Subcutaneous abdominal adipose tissue (tissue), 5 donors: ENCODE measurements at regions not wholly inside any gene's neighbourhood (a gene's known extent, or its start where the extent isn't known, plus 50 kb on each side); places are given as distances from the start of the nearest gene placed in this dataset.

Source experiments
- H3K27ac ChIP-seq: one replicate; pipeline ENCODE4 v1.7.0; 2013; ENCODE audit warnings: low read depth, mild to moderate bottlenecking, inconsistent platforms, low read length, moderate library complexity
- H3K27me3 ChIP-seq, 5 donors: one replicate each; pipeline ENCODE4 v1.7.0; 2013; ENCODE audit warnings: low read length in 5 of 5, inconsistent platforms in 1 of 5; ENCODE audit not compliant: control insufficient read depth in 5 of 5, insufficient read depth in 4 of 5
- H3K36me3 ChIP-seq, 5 donors: one replicate each; pipeline ENCODE4 v1.7.0; 2013; ENCODE audit warnings: low read length in 5 of 5; ENCODE audit not compliant: control insufficient read depth in 5 of 5, insufficient read depth in 5 of 5
- H3K4me1 ChIP-seq, 5 donors: one replicate each; pipeline ENCODE4 v1.7.0; 2013; ENCODE audit warnings: low read length in 5 of 5, mild to moderate bottlenecking in 3 of 5, moderate library complexity in 1 of 5; ENCODE audit not compliant: control insufficient read depth in 5 of 5, insufficient read depth in 5 of 5
- H3K4me3 ChIP-seq, 5 donors: one replicate each; pipeline ENCODE4 v1.7.0; 2013; ENCODE audit warnings: low read length in 5 of 5, low read depth in 1 of 5
- H3K9ac ChIP-seq, 5 donors: one replicate each; pipeline ENCODE4 v1.7.0; 2013; ENCODE audit warnings: low read length in 5 of 5, mild to moderate bottlenecking in 4 of 5, moderate library complexity in 3 of 5
- H3K9me3 ChIP-seq, 5 donors: one replicate each; pipeline ENCODE4 v1.7.0; 2013; ENCODE audit warnings: low read length in 5 of 5; ENCODE audit not compliant: control insufficient read depth in 5 of 5
- donor health status: healthy.
- donor health status: healthy.
- donor health status: healthy.
- donor health status: healthy.
- donor health status: healthy.

GRCh38 chr17:70776441-70776840 is 607.1 kb downstream of the KCNJ2 start:
- H3K9me3 ChIP-seq, result no peaks in the 10 kb centered on the region
- no peak overlapping the region for H3K27ac ChIP-seq
- peaks cover 0 to 8% (median 0%) of the 10 kb centered on the region in 5 donors for H3K4me1 ChIP-seq
- no peak overlapping the region for H3K9ac ChIP-seq
- H3K36me3 ChIP-seq, result no peaks in the 10 kb centered on the region
- no peaks in the 10 kb centered on the region for H3K27me3 ChIP-seq
- H3K4me3 ChIP-seq, result no peak overlapping the region

- Histone ChIP-seq H3K9me3 (no peaks in the 10 kb centered on the region), H3K4me1 (peaks cover 0 to under 1% (median 0%) of the 10 kb centered on the region in 5 donors), H3K27ac (no peak overlapping the region)
Measured at GRCh38 chr17:70780031-70780430, 610.7 kb downstream of the KCNJ2 start.

GRCh38 chr17:70786081-70786480 is 616.7 kb downstream of the KCNJ2 start:
- Histone ChIP-seq H3K36me3 (no peaks in the 10 kb centered on the region), H3K27me3 (no peaks in the 10 kb centered on the region), H3K9me3 (peaks cover 0 to 6% (median 5%) of the 10 kb centered on the region in 5 donors), H3K9ac (no peak overlapping the region), H3K4me1 (no peaks in the 10 kb centered on the region), H3K27ac (no peak overlapping the region), H3K4me3 (no peak overlapping the region)

More at GRCh38 chr17:70780031-70780430, 610.7 kb downstream of the KCNJ2 start:
- H3K9ac ChIP-seq, result no peak overlapping the region
- H3K4me3 ChIP-seq, result no peak overlapping the region
- H3K36me3 ChIP-seq, result no peaks in the 10 kb centered on the region
- H3K27me3 ChIP-seq, result no peaks in the 10 kb centered on the region

GRCh38 chr17:70787721-70788300 is 618.5 kb downstream of the KCNJ2 start:
- no peaks in the 10 kb centered on the region for H3K27me3 ChIP-seq
- H3K4me1 ChIP-seq, result no peaks in the 10 kb centered on the region
- no peak overlapping the region for H3K4me3 ChIP-seq
- H3K9me3 ChIP-seq, result peaks cover 0 to 6% (median 5%) of the 10 kb centered on the region in 5 donors
- no peaks in the 10 kb centered on the region for H3K36me3 ChIP-seq
- no peak overlapping the region for H3K27ac ChIP-seq
- no peak overlapping the region for H3K9ac ChIP-seq

GRCh38 chr17:70791748-70792443 is 622.6 kb downstream of the KCNJ2 start:
- H3K4me3 ChIP-seq, result no peak overlapping the region
- no peaks in the 10 kb centered on the region for H3K27me3 ChIP-seq
- H3K36me3 ChIP-seq, result no peaks in the 10 kb centered on the region
- H3K9me3 ChIP-seq, result peaks cover 0 to 6% (median 5%) of the 10 kb centered on the region in 5 donors
- H3K4me1 ChIP-seq, result no peaks in the 10 kb centered on the region
- no peak overlapping the region for H3K9ac ChIP-seq
- no peak overlapping the region for H3K27ac ChIP-seq

GRCh38 chr17:70794738-70795137 is 625.4 kb downstream of the KCNJ2 start:
- Histone ChIP-seq H3K36me3 (no peaks in the 10 kb centered on the region), H3K4me1 (no peaks in the 10 kb centered on the region), H3K9ac (no peak overlapping the region), H3K4me3 (no peak overlapping the region), H3K27ac (no peak overlapping the region), H3K9me3 (peaks cover 0 to 2% (median under 1%) of the 10 kb centered on the region in 5 donors), H3K27me3 (no peaks in the 10 kb centered on the region)

- H3K27me3 ChIP-seq, result no peaks in the 10 kb centered on the region
- H3K36me3 ChIP-seq, result no peaks in the 10 kb centered on the region
- no peaks in the 10 kb centered on the region for H3K4me1 ChIP-seq
- no peak overlapping the region for H3K4me3 ChIP-seq
- no peak overlapping the region for H3K9ac ChIP-seq
- H3K9me3 ChIP-seq, result no peaks in the 10 kb centered on the region
- H3K27ac ChIP-seq, result no peak overlapping the region
Measured at GRCh38 chr17:70795620-70796019, 626.3 kb downstream of the KCNJ2 start.

- no peak overlapping the region for H3K27ac ChIP-seq
- no peak overlapping the region for H3K4me3 ChIP-seq
- H3K9me3 ChIP-seq, result no peaks in the 10 kb centered on the region
- H3K9ac ChIP-seq, result no peak overlapping the region
- H3K36me3 ChIP-seq, result no peaks in the 10 kb centered on the region
- no peaks in the 10 kb centered on the region for H3K27me3 ChIP-seq
- H3K4me1 ChIP-seq, result no peaks in the 10 kb centered on the region
Measured at GRCh38 chr17:70796757-70797156, 627.4 kb downstream of the KCNJ2 start.

GRCh38 chr17:70797166-70797565 is 627.8 kb downstream of the KCNJ2 start:
- no peaks in the 10 kb centered on the region for H3K4me1 ChIP-seq
- no peaks in the 10 kb centered on the region for H3K27me3 ChIP-seq
- H3K36me3 ChIP-seq, result no peaks in the 10 kb centered on the region
- H3K27ac ChIP-seq, result no peak overlapping the region
- H3K9ac ChIP-seq, result no peak overlapping the region
- H3K4me3 ChIP-seq, result no peak overlapping the region
- no peaks in the 10 kb centered on the region for H3K9me3 ChIP-seq

- Histone ChIP-seq H3K9me3 (peaks cover 0 to 8% (median 0%) of the 10 kb centered on the region in 5 donors), H3K4me3 (no peak overlapping the region), H3K27ac (no peak overlapping the region), H3K27me3 (no peaks in the 10 kb centered on the region), H3K9ac (no peak overlapping the region), H3K4me1 (no peaks in the 10 kb centered on the region), H3K36me3 (no peaks in the 10 kb centered on the region)
Measured at GRCh38 chr17:70804161-70804560, 634.8 kb downstream of the KCNJ2 start.
